22Rv1 (cell line): ENCODE measurements at regions not wholly inside any gene's neighbourhood (a gene's known extent, or its start where the extent isn't known, plus 50 kb on each side); places are given as distances from the start of the nearest gene placed in this dataset.

ENCODE experiments used
- H3K27ac ChIP-seq: fragments of 450-650 bp; 2 replicates; pipeline ENCODE4 v1.5.1; 2017
- ZFX ChIP-seq: fragments of 450-650 bp; IDR thresholded peaks from 2 replicates; pipeline ENCODE4 v1.6.1; 2017; ENCODE audit warnings: antibody characterized with exemption, borderline replicate concordance
- TF ChIP-seq, protein P1 (sequence below): fragments of 450-650 bp; IDR thresholded peaks from 2 replicates; pipeline ENCODE4 v1.5.1; 2017; ENCODE audit warnings: mild to moderate bottlenecking

DNA sequence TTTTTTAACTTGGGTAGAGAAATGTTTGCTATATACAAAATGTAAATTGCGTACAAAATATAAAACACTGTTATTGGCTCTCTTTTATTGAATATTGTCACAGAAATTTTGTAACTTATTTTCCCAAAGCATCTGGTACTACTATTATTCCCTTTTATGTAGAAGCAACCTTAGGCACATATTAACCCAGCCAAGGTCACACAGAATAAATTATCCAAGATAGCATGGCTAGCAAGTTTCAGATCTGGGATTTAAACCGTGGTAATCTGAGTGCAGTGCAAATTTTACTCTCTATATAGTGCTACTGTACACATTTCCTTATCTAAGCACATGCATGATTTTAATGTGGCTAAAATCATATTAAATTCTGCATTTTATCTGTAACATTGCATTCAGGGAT is 1190.5 kb upstream of the LRRTM3 start:
- H3K27ac ChIP-seq, result no peak overlapping the region
- TF ChIP-seq, protein P1, sequence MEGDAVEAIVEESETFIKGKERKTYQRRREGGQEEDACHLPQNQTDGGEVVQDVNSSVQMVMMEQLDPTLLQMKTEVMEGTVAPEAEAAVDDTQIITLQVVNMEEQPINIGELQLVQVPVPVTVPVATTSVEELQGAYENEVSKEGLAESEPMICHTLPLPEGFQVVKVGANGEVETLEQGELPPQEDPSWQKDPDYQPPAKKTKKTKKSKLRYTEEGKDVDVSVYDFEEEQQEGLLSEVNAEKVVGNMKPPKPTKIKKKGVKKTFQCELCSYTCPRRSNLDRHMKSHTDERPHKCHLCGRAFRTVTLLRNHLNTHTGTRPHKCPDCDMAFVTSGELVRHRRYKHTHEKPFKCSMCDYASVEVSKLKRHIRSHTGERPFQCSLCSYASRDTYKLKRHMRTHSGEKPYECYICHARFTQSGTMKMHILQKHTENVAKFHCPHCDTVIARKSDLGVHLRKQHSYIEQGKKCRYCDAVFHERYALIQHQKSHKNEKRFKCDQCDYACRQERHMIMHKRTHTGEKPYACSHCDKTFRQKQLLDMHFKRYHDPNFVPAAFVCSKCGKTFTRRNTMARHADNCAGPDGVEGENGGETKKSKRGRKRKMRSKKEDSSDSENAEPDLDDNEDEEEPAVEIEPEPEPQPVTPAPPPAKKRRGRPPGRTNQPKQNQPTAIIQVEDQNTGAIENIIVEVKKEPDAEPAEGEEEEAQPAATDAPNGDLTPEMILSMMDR, result no peak
- no peak for TF ChIP-seq ZFX

DNA sequence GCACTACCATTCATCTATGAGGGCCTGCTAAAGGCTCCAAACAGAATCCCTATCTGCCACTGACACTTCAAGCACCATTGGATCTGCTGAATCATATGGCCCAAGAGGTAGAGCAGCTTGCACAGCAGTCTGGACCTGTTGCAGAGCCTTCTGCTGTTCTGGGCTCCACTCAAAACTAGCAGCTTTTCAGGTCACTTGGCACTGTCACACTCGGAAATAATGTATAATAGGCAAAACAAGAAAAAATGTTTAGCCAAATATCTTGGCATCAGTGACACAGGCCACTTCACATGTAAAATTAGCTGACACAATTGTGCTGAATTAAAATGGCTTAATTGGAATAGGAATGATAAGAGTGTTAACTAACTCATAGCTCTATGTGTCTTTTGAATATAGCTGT is 1182.9 kb upstream of the LRRTM3 start:
- no peak overlapping the region for H3K27ac ChIP-seq
- TF ChIP-seq, protein P1, result no peak
- no peak for TF ChIP-seq ZFX

DNA sequence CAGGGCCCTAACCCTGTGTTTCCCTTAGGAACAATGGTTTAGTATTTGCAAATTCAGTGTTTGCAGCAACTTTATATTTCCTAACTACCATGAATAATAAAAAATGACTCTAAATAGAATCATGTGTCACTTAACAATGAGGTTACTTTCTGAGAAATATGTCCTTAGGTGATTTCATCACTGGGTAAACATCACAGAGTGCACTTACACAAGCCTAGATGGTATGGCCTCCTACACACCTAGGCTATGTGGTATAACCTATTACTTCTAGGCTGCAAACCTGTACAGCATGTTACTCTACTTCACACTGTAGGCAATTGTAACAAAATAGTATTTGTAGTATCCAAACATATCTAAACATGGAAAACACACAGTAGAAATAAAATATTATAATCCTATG is 1174.6 kb upstream of the LRRTM3 start:
- no peak for TF ChIP-seq ZFX
- TF ChIP-seq, protein P1, result no peak

DNA sequence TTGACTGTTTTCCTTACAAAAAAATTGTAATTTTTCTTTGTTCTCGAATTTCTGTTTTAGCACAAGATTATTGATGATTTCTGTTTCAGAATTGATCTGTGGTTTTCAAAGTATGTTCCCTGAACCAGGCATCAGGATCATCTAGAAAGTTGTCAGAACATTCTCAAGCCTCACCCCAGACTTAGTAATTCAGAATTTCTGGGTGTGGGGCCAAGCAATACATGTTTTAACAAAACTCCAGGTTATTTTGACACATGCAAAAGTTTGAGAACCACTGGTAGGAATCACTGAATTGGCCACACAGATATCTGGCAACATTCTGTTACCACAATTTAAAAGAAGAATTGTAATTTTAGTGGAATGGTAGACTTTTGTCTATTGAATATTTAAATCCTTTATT is 1173.9 kb upstream of the LRRTM3 start:
- no peak overlapping the region for H3K27ac ChIP-seq
- no peak for TF ChIP-seq ZFX
- TF ChIP-seq, protein P1, result no peak

More for the DNA sequence above, 1174.6 kb upstream of the LRRTM3 start:
- H3K27ac ChIP-seq, result no peak overlapping the region

DNA sequence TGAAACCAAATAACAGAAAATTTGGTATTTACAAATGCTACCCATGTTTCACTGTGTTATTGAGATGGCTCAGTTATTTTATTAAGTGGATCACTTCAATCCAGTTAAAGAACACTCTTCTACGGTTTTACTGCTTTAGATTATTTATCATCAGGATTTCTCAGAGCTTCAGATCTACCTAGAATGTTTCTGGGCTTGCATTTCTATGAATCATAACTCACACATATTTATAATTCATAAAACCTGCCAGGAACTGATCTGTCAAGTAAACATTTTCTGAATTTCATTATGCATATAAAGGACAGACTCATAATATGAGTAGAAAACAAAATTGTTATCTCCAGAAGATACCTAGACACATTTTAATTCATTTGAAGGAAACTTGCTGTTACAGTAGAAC is 1172.3 kb upstream of the LRRTM3 start:
- no peak overlapping the region for H3K27ac ChIP-seq
- TF ChIP-seq, protein P1, result no peak
- TF ChIP-seq ZFX, result no peak

DNA sequence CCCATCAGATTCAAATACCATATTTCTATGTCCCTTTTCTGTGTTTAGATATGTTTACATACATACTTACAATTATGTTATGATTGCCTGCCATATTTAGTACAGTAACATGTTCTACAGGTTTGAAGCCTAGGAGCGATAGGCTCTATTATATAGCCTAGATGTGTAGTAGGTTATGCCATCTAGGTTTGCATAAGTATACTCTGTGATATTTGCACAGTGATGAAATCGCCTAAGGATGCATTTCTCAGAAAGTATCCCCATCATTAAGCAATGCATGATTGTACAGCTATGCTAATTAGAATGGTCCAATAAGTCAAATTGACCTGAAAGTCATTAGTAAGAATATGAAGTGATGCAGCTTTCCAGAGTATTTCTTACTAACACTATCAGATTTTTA is 1171.7 kb upstream of the LRRTM3 start:
- no peak for TF ChIP-seq ZFX
- TF ChIP-seq, protein P1, result no peak
- no peak overlapping the region for H3K27ac ChIP-seq

DNA sequence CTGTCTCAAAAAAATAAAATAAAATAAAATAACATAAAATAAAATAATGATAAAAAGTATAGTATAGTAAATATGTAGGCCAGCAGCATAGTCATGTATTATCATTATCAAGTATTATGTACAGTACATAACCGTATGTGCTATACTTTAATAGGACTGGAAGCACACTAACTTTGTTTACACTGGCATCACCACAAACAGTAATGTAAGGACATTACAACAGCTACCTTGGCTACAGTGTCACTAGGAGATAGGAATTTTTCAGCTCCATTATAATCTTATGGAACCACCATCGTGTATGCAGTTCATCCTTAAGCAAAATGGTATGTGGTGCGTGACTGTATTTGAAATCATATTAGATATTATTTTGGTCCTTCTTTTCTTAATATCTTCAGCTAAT is 1163.5 kb upstream of the LRRTM3 start:
- TF ChIP-seq, protein P1, result no peak
- TF ChIP-seq ZFX, result no peak
- H3K27ac ChIP-seq, result no peak overlapping the region
